Karpas-422 (cell line): ENCODE measurements at regions not wholly inside any gene's neighbourhood (a gene's known extent, or its start where the extent isn't known, plus 50 kb on each side); places are given as distances from the start of the nearest gene placed in this dataset.

ENCODE experiments used
- DNase-seq: peaks from one replicate; pipeline ENCODE4 v3.0.0-alpha.2; 2015
- H2AFZ ChIP-seq: fragments of 200-600 bp; sonication (generic); 2 replicates; pipeline ENCODE4 v1.6.1; 2014; ENCODE audit warnings: antibody characterized with exemption, low read length, mixed read lengths
- H3K27ac ChIP-seq: fragments of 200-600 bp; sonication (generic); 2 replicates; pipeline ENCODE4 v1.5.1; 2014; ENCODE audit warnings: mild to moderate bottlenecking, low read length, moderate library complexity
- H3K27me3 ChIP-seq: fragments of 200-600 bp; sonication (generic); 2 replicates; pipeline ENCODE4 v1.6.1; 2014; ENCODE audit warnings: low read length, mixed read lengths
- H3K36me3 ChIP-seq: fragments of 200-600 bp; sonication (generic); 2 replicates; pipeline ENCODE4 v1.6.1; 2014; ENCODE audit warnings: low read length, mixed read lengths; ENCODE audit not compliant: insufficient read depth
- H3K4me1 ChIP-seq: fragments of 200-600 bp; sonication (generic); 2 replicates; pipeline ENCODE4 v1.6.1; 2014; ENCODE audit warnings: mild to moderate bottlenecking, low read length, mixed read lengths
- H3K4me2 ChIP-seq: fragments of 200-600 bp; sonication (generic); 2 replicates; pipeline ENCODE4 v1.6.1; 2014; ENCODE audit warnings: low read length, low read depth, mild to moderate bottlenecking; ENCODE audit not compliant: poor library complexity, severe bottlenecking
- H3K4me3 ChIP-seq: fragments of 200-600 bp; sonication (generic); 2 replicates; pipeline ENCODE4 v1.5.1; 2014; ENCODE audit warnings: mild to moderate bottlenecking, antibody characterized with exemption, low read length, mixed read lengths
- H3K79me2 ChIP-seq: fragments of 200-600 bp; sonication (generic); 2 replicates; pipeline ENCODE4 v1.6.1; 2014; ENCODE audit warnings: mild to moderate bottlenecking, low read length, mixed read lengths
- H3K9ac ChIP-seq: fragments of 200-600 bp; sonication (generic); 2 replicates; pipeline ENCODE4 v1.6.0; 2014; ENCODE audit warnings: low read length
- H3K9me2 ChIP-seq: fragments of 200-600 bp; sonication (generic), shearing (Covaris generic); replicated peaks from 2 replicates; pipeline ENCODE4 v1.6.0; 2014; ENCODE audit warnings: mild to moderate bottlenecking, low read length, moderate library complexity; ENCODE audit not compliant: insufficient read depth
- H3K9me3 ChIP-seq: fragments of 300-700, 200-600 bp; sonication (generic); 2 replicates; pipeline ENCODE4 v1.6.1; 2014; ENCODE audit warnings: low read length, mixed read lengths
- H4K20me1 ChIP-seq: fragments of 200-600 bp; sonication (generic); 2 replicates; pipeline ENCODE4 v1.6.1; 2014; ENCODE audit warnings: mild to moderate bottlenecking, antibody characterized with exemption, low read length, low read depth; ENCODE audit not compliant: insufficient read depth

GRCh38 chr20:24825591-24825990 lies 123.5 kb upstream of the CST7 start:
- no peak overlapping the region for H3K9ac ChIP-seq
- no peaks in the 10 kb centered on the region for H3K79me2 ChIP-seq
- H3K4me2 ChIP-seq, result no peak overlapping the region
- H3K36me3 ChIP-seq, result no peaks in the 10 kb centered on the region
- no peaks in the 10 kb centered on the region for H3K9me2 ChIP-seq
- no peaks in the 10 kb centered on the region for H3K9me3 ChIP-seq
- no peak for DNase-seq
- H3K27ac ChIP-seq, result no peak overlapping the region
- no peak overlapping the region for H2AFZ ChIP-seq
- no peaks in the 10 kb centered on the region for H3K27me3 ChIP-seq
- no peaks in the 10 kb centered on the region for H3K4me1 ChIP-seq
- H3K4me3 ChIP-seq, result no peak overlapping the region
- H4K20me1 ChIP-seq, result no peaks in the 10 kb centered on the region

- Histone ChIP-seq H3K9me3 (no peaks in the 10 kb centered on the region), H3K9ac (no peak overlapping the region), H3K27ac (no peak overlapping the region), H2AFZ (no peak overlapping the region), H3K4me2 (no peak overlapping the region), H3K79me2 (no peaks in the 10 kb centered on the region), H3K4me1 (no peaks in the 10 kb centered on the region), H3K9me2 (no peaks in the 10 kb centered on the region), H3K27me3 (no peaks in the 10 kb centered on the region), H4K20me1 (no peaks in the 10 kb centered on the region), H3K36me3 (no peaks in the 10 kb centered on the region), H3K4me3 (no peak overlapping the region)
- DNase-seq, result no peak
Measured at GRCh38 chr20:24827603-24828295, 121.3 kb upstream of the CST7 start.

- Histone ChIP-seq H3K79me2 (no peaks in the 10 kb centered on the region), H3K9ac (no peak overlapping the region), H2AFZ (no peak overlapping the region), H3K27ac (no peak overlapping the region), H4K20me1 (no peaks in the 10 kb centered on the region), H3K9me2 (no peaks in the 10 kb centered on the region), H3K9me3 (no peaks in the 10 kb centered on the region), H3K4me2 (no peak overlapping the region), H3K27me3 (no peaks in the 10 kb centered on the region), H3K4me1 (no peaks in the 10 kb centered on the region), H3K4me3 (no peak overlapping the region), H3K36me3 (no peaks in the 10 kb centered on the region)
- no peak for DNase-seq
Measured at GRCh38 chr20:24828992-24829648, 119.9 kb upstream of the CST7 start.

- H3K4me2 ChIP-seq, result no peak overlapping the region
- H3K27me3 ChIP-seq, result no peaks in the 10 kb centered on the region
- no peaks in the 10 kb centered on the region for H3K4me1 ChIP-seq
- no peaks in the 10 kb centered on the region for H3K9me3 ChIP-seq
- H3K9me2 ChIP-seq, result no peaks in the 10 kb centered on the region
- no peak overlapping the region for H3K4me3 ChIP-seq
- no peaks in the 10 kb centered on the region for H3K36me3 ChIP-seq
- H4K20me1 ChIP-seq, result no peaks in the 10 kb centered on the region
- H3K9ac ChIP-seq, result no peak overlapping the region
- H3K79me2 ChIP-seq, result no peaks in the 10 kb centered on the region
- H2AFZ ChIP-seq, result no peak overlapping the region
- H3K27ac ChIP-seq, result no peak overlapping the region
- DNase-seq, result no peak
Measured at GRCh38 chr20:24829649-24830370, 119.3 kb upstream of the CST7 start.

- no peak overlapping the region for H3K4me3 ChIP-seq
- DNase-seq, result no peak
- no peaks in the 10 kb centered on the region for H3K36me3 ChIP-seq
- H3K4me1 ChIP-seq, result no peaks in the 10 kb centered on the region
- no peaks in the 10 kb centered on the region for H3K79me2 ChIP-seq
- no peaks in the 10 kb centered on the region for H3K9me3 ChIP-seq
- H3K4me2 ChIP-seq, result no peak overlapping the region
- no peaks in the 10 kb centered on the region for H3K9me2 ChIP-seq
- H3K27ac ChIP-seq, result no peak overlapping the region
- no peaks in the 10 kb centered on the region for H3K27me3 ChIP-seq
- no peak overlapping the region for H2AFZ ChIP-seq
- H3K9ac ChIP-seq, result no peak overlapping the region
- no peaks in the 10 kb centered on the region for H4K20me1 ChIP-seq
Measured at GRCh38 chr20:24830649-24831048, 118.4 kb upstream of the CST7 start.

- Histone ChIP-seq H2AFZ (no peak overlapping the region), H3K9ac (no peak overlapping the region), H3K4me3 (no peak overlapping the region), H3K9me3 (no peaks in the 10 kb centered on the region), H3K4me1 (no peaks in the 10 kb centered on the region), H3K27me3 (no peaks in the 10 kb centered on the region), H3K4me2 (no peak overlapping the region), H3K9me2 (no peaks in the 10 kb centered on the region), H3K36me3 (no peaks in the 10 kb centered on the region), H3K79me2 (no peaks in the 10 kb centered on the region), H4K20me1 (no peaks in the 10 kb centered on the region), H3K27ac (no peak overlapping the region)
- no peak for DNase-seq
Measured at GRCh38 chr20:24831232-24831631, 117.8 kb upstream of the CST7 start.

GRCh38 chr20:24832518-24832917 lies 116.6 kb upstream of the CST7 start:
- Histone ChIP-seq H2AFZ (no peak overlapping the region), H4K20me1 (no peaks in the 10 kb centered on the region), H3K4me1 (no peaks in the 10 kb centered on the region), H3K9ac (no peak overlapping the region), H3K4me3 (no peak overlapping the region), H3K36me3 (no peaks in the 10 kb centered on the region), H3K27ac (no peak overlapping the region), H3K9me3 (no peaks in the 10 kb centered on the region), H3K79me2 (no peaks in the 10 kb centered on the region), H3K4me2 (no peak overlapping the region), H3K27me3 (no peaks in the 10 kb centered on the region), H3K9me2 (no peaks in the 10 kb centered on the region)
- no peak for DNase-seq

- H3K27me3 ChIP-seq, result no peaks in the 10 kb centered on the region
- no peak overlapping the region for H3K9ac ChIP-seq
- H3K36me3 ChIP-seq, result no peaks in the 10 kb centered on the region
- no peaks in the 10 kb centered on the region for H3K79me2 ChIP-seq
- no peaks in the 10 kb centered on the region for H3K9me3 ChIP-seq
- H3K9me2 ChIP-seq, result no peaks in the 10 kb centered on the region
- H3K27ac ChIP-seq, result no peak overlapping the region
- H3K4me3 ChIP-seq, result no peak overlapping the region
- no peaks in the 10 kb centered on the region for H3K4me1 ChIP-seq
- no peak for DNase-seq
- H3K4me2 ChIP-seq, result no peak overlapping the region
- H2AFZ ChIP-seq, result no peak overlapping the region
- H4K20me1 ChIP-seq, result no peaks in the 10 kb centered on the region
Measured at GRCh38 chr20:24833592-24833991, 115.5 kb upstream of the CST7 start.
